Ishikawa (cell line): ENCODE measurements at regions not wholly inside any gene's neighbourhood (a gene's known extent, or its start where the extent isn't known, plus 50 kb on each side); places are given as distances from the start of the nearest gene placed in this dataset.

Experiments used
- EP300 ChIP-seq: IDR thresholded peaks from 2 replicates; pipeline ENCODE4 v1.6.1; 2012; ENCODE audit warnings: borderline replicate concordance
- FOXM1 ChIP-seq: IDR thresholded peaks from 2 replicates; pipeline ENCODE4 v1.6.1; 2012; ENCODE audit warnings: low read depth, borderline replicate concordance
- REST ChIP-seq: IDR thresholded peaks from 2 replicates; pipeline ENCODE4 v1.6.1; 2012; ENCODE audit warnings: low read depth, mild to moderate bottlenecking
- TEAD4 ChIP-seq: IDR thresholded peaks from 2 replicates; pipeline ENCODE4 v1.6.1; 2012
- YY1 ChIP-seq: IDR thresholded peaks from 2 replicates; pipeline ENCODE4 v1.6.1; 2012; ENCODE audit warnings: low read depth
- TF ChIP-seq, protein P1 (sequence below): IDR thresholded peaks from 2 replicates; pipeline ENCODE4 v1.6.1; 2012
- TF ChIP-seq, protein P2 (sequence below): IDR thresholded peaks from 2 replicates; pipeline ENCODE4 v1.6.1; 2012

DNA sequence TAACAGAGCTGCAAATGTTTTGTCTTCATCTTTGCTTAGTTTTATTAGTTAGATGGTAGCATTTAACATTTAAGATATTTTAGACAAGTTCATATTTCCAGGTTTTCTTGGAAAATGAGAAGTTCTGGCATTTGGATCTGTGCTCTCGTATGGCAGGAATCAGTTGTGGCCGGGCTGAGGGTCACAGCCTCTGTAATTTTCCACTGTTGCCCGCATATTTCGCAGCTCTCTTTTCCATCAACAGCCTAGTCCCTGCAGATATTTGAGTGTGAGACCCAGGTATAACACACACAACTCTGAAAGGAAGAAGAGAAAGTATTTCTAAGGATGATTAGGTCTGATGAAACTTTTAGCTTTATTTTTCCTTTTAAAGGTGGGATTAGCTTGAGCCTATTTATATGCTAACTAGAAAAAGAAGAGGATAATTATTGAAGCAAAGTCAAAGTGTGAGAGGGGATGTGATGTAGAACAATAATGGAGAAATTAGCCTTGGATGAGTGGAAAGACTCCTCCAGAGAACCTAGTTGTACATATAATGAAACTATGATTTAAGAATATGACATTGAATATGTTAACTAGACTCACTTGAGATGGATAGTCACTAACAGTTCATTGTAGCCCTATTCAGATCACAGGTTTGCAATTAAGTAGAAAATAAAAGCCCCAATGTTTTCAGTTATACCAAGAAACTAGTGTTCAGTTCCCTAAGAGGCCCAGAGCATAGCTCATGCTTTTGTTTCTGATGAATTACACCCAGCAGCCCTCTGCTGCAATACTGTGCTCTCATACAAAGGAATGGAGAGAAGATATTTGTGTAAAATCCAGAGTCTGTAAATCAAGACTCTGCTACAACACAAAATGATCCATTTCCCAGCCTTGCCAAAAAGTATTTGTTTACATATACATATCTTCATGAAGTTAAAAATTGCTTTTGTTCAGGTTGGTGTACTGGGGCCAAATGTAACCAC, 158.4 kb downstream of the C12orf50 start:
- TF ChIP-seq YY1 (no peak), TEAD4 (no peak), REST (no peak), EP300 (no peak), FOXM1 (no peak)
- TF ChIP-seq, protein P1, sequence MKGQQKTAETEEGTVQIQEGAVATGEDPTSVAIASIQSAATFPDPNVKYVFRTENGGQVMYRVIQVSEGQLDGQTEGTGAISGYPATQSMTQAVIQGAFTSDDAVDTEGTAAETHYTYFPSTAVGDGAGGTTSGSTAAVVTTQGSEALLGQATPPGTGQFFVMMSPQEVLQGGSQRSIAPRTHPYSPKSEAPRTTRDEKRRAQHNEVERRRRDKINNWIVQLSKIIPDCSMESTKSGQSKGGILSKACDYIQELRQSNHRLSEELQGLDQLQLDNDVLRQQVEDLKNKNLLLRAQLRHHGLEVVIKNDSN = no peak
- TF ChIP-seq, protein P2, sequence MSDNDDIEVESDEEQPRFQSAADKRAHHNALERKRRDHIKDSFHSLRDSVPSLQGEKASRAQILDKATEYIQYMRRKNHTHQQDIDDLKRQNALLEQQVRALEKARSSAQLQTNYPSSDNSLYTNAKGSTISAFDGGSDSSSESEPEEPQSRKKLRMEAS = no peak
